Ovary (tissue), 7 donors: ENCODE measurements at regions not wholly inside any gene's neighbourhood (a gene's known extent, or its start where the extent isn't known, plus 50 kb on each side); places are given as distances from the start of the nearest gene placed in this dataset.

Source experiments
- DNase-seq, 5 donors: peaks; one replicate each; pipeline ENCODE4 v3.0.0-alpha.2; 2019 to 2020
- H3K27ac ChIP-seq, 2 donors: fragments of 200-600 bp; one replicate each; pipeline versions ENCODE4 v1.5.1 to v1.8.0; 2019 to 2022
- H3K27me3 ChIP-seq: fragments of 200-600 bp; one replicate; pipeline ENCODE4 v1.8.0; 2022
- H3K36me3 ChIP-seq: fragments of 200-600 bp; sonication (generic); one replicate; pipeline ENCODE4 v1.5.1; 2019
- H3K4me1 ChIP-seq: one replicate; pipeline ENCODE4 v1.8.1; 2013; ENCODE audit warnings: mild to moderate bottlenecking, moderate library complexity; ENCODE audit not compliant: insufficient read depth
- H3K4me3 ChIP-seq: fragments of 200-600 bp; sonication (generic); one replicate; pipeline ENCODE4 v1.5.1; 2017
- H3K9me3 ChIP-seq, 2 donors: fragments of 200-600 bp in 1 of 2; sonication (generic) in 1 of 2; one replicate each; pipeline versions ENCODE4 v1.5.1 to v1.8.1; 2013 to 2019; ENCODE audit warnings: mild to moderate bottlenecking in 1 of 2, moderate library complexity in 1 of 2
- CTCF ChIP-seq, 3 donors: fragments of 450-650 bp in 2 of 3; fragments of 200-600 bp in 1 of 3; IDR thresholded peaks; one replicate each; pipeline versions ENCODE4 v1.5.1 to v1.8.0; 2016 to 2022; ENCODE audit warnings: antibody characterized with exemption in 3 of 3, mild to moderate bottlenecking in 1 of 3
- EP300 ChIP-seq: sonication (generic); formaldehyde crosslinking; IDR thresholded peaks from one replicate; pipeline ENCODE4 v1.6.1; 2017; ENCODE audit warnings: antibody characterized with exemption
- POLR2A ChIP-seq: fragments of 450-650 bp; IDR thresholded peaks from one replicate; pipeline ENCODE4 v1.6.1; 2017; ENCODE audit warnings: antibody characterized with exemption, mild to moderate bottlenecking, moderate library complexity
- WGBS, 3 donors: extraction: QIAGEN DNeasy Blood & Tissue Kit in 1 of 3; methylation state at CpG; one replicate each; pipeline versions ENCODE4 v1.1.5 to v1.1.7; 2013 to 2017; 5-methylcytosine and 5-hydroxymethylcytosine counted together
- intact Hi-C, 4 donors: fragments of 100-400 bp; cut with DNase I; formaldehyde crosslinking; loops; one replicate each; pipeline versions ENCODE4 v1.11.0 to v1.15.1; 2022 to 2023
- donor health status: DM: no; HTN: no; CAD: no; lungs with moderate emphysema.
- donor health status: DM: no; HTN: no; CAD: no.
- donor health status: Bipolar disorder and iron deficiency.
- donor health status: DM: no; HTN: no; CAD: no.
- donor health status: DM: yes; HTN: yes; CAD: no.

GRCh38 chr16:6300523-6300922, 1032.1 kb upstream of the RBFOX1 start:
- Histone ChIP-seq H3K36me3 (no peaks in the 10 kb centered on the region), H3K4me1 (no peaks in the 10 kb centered on the region), H3K27ac (no peak overlapping the region), H3K4me3 (no peak overlapping the region), H3K9me3 (peaks cover 0 to 3% of the 10 kb centered on the region in 2 donors), H3K27me3 (no peaks in the 10 kb centered on the region)
- 84 to 90% (median 86%) methylated on average over 4 of the region's 4 CpGs for WGBS, 3 donors
- DNase-seq, result no peak
- TF ChIP-seq EP300 (no peak), CTCF (IDR thresholded peaks at IDR 0.05) (no peak), POLR2A (no peak)
- intact Hi-C loops, result no loop called here

GRCh38 chr16:6297666-6298410, 1034.8 kb upstream of the RBFOX1 start:
- no peak for DNase-seq
- Histone ChIP-seq H3K4me3 (no peak overlapping the region), H3K36me3 (no peaks in the 10 kb centered on the region), H3K27ac (no peak overlapping the region), H3K9me3 (peaks cover 0 to 3% of the 10 kb centered on the region in 2 donors), H3K27me3 (no peaks in the 10 kb centered on the region), H3K4me1 (no peaks in the 10 kb centered on the region)
- intact Hi-C loops, result no loop called here
- TF ChIP-seq CTCF (IDR thresholded peaks at IDR 0.05), result no peak
- TF ChIP-seq POLR2A, result no peak
- TF ChIP-seq EP300, result no peak
- WGBS, 3 donors, result 64 to 85% (median 69%) methylated on average over 7 to 8 of the region's 8 CpGs

- Histone ChIP-seq H3K9me3 (no peaks in the 10 kb centered on the region), H3K4me3 (no peak overlapping the region), H3K4me1 (no peaks in the 10 kb centered on the region), H3K27me3 (no peaks in the 10 kb centered on the region), H3K27ac (no peak overlapping the region), H3K36me3 (no peaks in the 10 kb centered on the region)
- intact Hi-C loops, result no loop called here
- no peak for TF ChIP-seq CTCF (IDR thresholded peaks at IDR 0.05)
- TF ChIP-seq POLR2A, result no peak
- no peak for TF ChIP-seq EP300
- 77 to 91% (median 86%) methylated on average over 2 of the region's 2 CpGs for WGBS, 3 donors
- DNase-seq, result no peak
Observed at GRCh38 chr16:6286176-6286575, 1046.5 kb upstream of the RBFOX1 start.

GRCh38 chr16:6284731-6285130, 1047.9 kb upstream of the RBFOX1 start:
- no peaks in the 10 kb centered on the region for H3K36me3 ChIP-seq
- no peaks in the 10 kb centered on the region for H3K9me3 ChIP-seq
- H3K4me1 ChIP-seq, result no peaks in the 10 kb centered on the region
- no peaks in the 10 kb centered on the region for H3K27me3 ChIP-seq
- DNase-seq, result no peak
- intact Hi-C loops, result no loop called here
- 36 to 52% (median 49%) methylated on average over 7 of the region's 7 CpGs for WGBS, 3 donors
- H3K4me3 ChIP-seq, result no peak overlapping the region
- TF ChIP-seq CTCF (IDR thresholded peaks at IDR 0.05), result no peak
- TF ChIP-seq POLR2A, result no peak
- TF ChIP-seq EP300, result no peak
- H3K27ac ChIP-seq, result no peak overlapping the region
